ENCODE measurements at regions not wholly inside any gene's neighbourhood (a gene's known extent, or its start where the extent isn't known, plus 50 kb on each side); places are given as distances from the start of the nearest gene placed in this dataset.
A peak's percentile ranks its signal among the peaks of the same experiment; 100 is the strongest.

- DNase-seq (ENCODE audit: low read depth in 2 of 2) = no peak
Measured at GRCh38 chr14:55936691-55937090, 181.5 kb upstream of the PELI2 start.

GRCh38 chr14:55938249-55938791, 179.9 kb upstream of the PELI2 start:
- no peak for DNase-seq (ENCODE audit: low read depth in 2 of 2)

GRCh38 chr14:55942076-55942654, 176.0 kb upstream of the PELI2 start:
- DNase-seq (ENCODE audit: low read depth in 2 of 2) = no peak

GRCh38 chr14:55942826-55943225, 175.4 kb upstream of the PELI2 start:
- DNase-seq (ENCODE audit: low read depth in 2 of 2) = no peak

- no peak for DNase-seq (ENCODE audit: low read depth in 2 of 2)
Measured at GRCh38 chr14:55944757-55945156, 173.5 kb upstream of the PELI2 start.

- DNase-seq (ENCODE audit: low read depth in 2 of 2) = no peak
Measured at GRCh38 chr14:55946231-55946630, 172.0 kb upstream of the PELI2 start.

GRCh38 chr14:55948399-55948798, 169.8 kb upstream of the PELI2 start:
- no peak for DNase-seq (ENCODE audit: low read depth in 2 of 2)

- no peak for DNase-seq (ENCODE audit: low read depth in 2 of 2)
Measured at GRCh38 chr14:55949708-55950107, 168.5 kb upstream of the PELI2 start.

- DNase-seq (ENCODE audit: low read depth in 2 of 2) = no peak
Measured at GRCh38 chr14:55950135-55950534, 168.1 kb upstream of the PELI2 start.

- no peak for DNase-seq (ENCODE audit: low read depth in 2 of 2)
Measured at GRCh38 chr14:55951341-55952206, 166.6 kb upstream of the PELI2 start.

GRCh38 chr14:55954108-55954507, 164.1 kb upstream of the PELI2 start:
- no peak for DNase-seq (ENCODE audit: low read depth in 2 of 2)

- DNase-seq (ENCODE audit: low read depth in 2 of 2) = no peak
Measured at GRCh38 chr14:55955175-55955574, 163.0 kb upstream of the PELI2 start.

- no peak for DNase-seq (ENCODE audit: low read depth in 2 of 2)
Measured at GRCh38 chr14:55957950-55958349, 160.3 kb upstream of the PELI2 start.

- DNase-seq (ENCODE audit: low read depth in 2 of 2) = no peak
Measured at GRCh38 chr14:55963295-55963694, 154.9 kb upstream of the PELI2 start.

GRCh38 chr14:55964091-55964490, 154.1 kb upstream of the PELI2 start:
- DNase-seq (ENCODE audit: low read depth in 2 of 2) = no peak

- DNase-seq (ENCODE audit: low read depth in 2 of 2) = no peak
Measured at GRCh38 chr14:55964821-55965220, 153.4 kb upstream of the PELI2 start.

GRCh38 chr14:55965851-55966250, 152.4 kb upstream of the PELI2 start:
- DNase-seq (ENCODE audit: low read depth in 2 of 2) = no peak

- peak; percentile 12 to 69 for DNase-seq (ENCODE audit: low read depth in 2 of 2)
Measured at GRCh38 chr14:55968741-55969140, 149.5 kb upstream of the PELI2 start.

GRCh38 chr14:55973285-55973800, 144.9 kb upstream of the PELI2 start:
- DNase-seq (ENCODE audit: low read depth in 2 of 2) = no peak

- no peak for DNase-seq (ENCODE audit: low read depth in 2 of 2)
Measured at GRCh38 chr14:55973911-55974630, 144.1 kb upstream of the PELI2 start.

- DNase-seq (ENCODE audit: low read depth in 2 of 2) = no peak
Measured at GRCh38 chr14:55975281-55975910, 142.8 kb upstream of the PELI2 start.

GRCh38 chr14:55976219-55976618, 142.0 kb upstream of the PELI2 start:
- peak; percentile 49 to 76 for DNase-seq (ENCODE audit: low read depth in 2 of 2)

All from dermis microvascular lymphatic vessel endothelial cell (primary cell).